ENCODE measurements at regions not wholly inside any gene's neighbourhood (a gene's known extent, or its start where the extent isn't known, plus 50 kb on each side); places are given as distances from the start of the nearest gene placed in this dataset.

- ATAC-seq (no peak), DNase-seq (ENCODE audit: low spot score) (peak; percentile 25)
- POLR2A ChIA-PET: no interaction called here
- Mint-ChIP-seq H3K4me1 (peaks cover 6% of the 10 kb centered on the region), H3K36me3 (no peaks in the 10 kb centered on the region), H3K9me3 (peaks cover 16% of the 10 kb centered on the region), H3K4me3 (no peak overlapping the region), H3K27ac (no peak overlapping the region), H3K27me3 (ENCODE audit: low read depth) (peaks cover 23% of the 10 kb centered on the region)
- CTCF ChIA-PET: interaction anchor here (0.6 to 1.4 kb wide), 2 partner anchors 39 to 77 kb away, joined by 3 to 9 read pairs; no protein-coding TSS in a partner anchor
- TF ChIP-seq OVOL2 (CRISPR knock-in tag; IDR thresholded peaks at IDR 0.05; ENCODE audit: borderline replicate concordance) (no peak), NFYB (CRISPR knock-in tag; conservative IDR thresholded peaks at IDR 0.05; ENCODE audit: low read depth) (no peak), ESRRA (CRISPR knock-in tag; IDR thresholded peaks at IDR 0.05; ENCODE audit: borderline replicate concordance) (no peak), ZBTB21 (CRISPR knock-in tag; IDR thresholded peaks at IDR 0.05; ENCODE audit: borderline replicate concordance) (no peak), KAT7 (CRISPR knock-in tag; IDR thresholded peaks at IDR 0.05; ENCODE audit: borderline replicate concordance) (no peak), RORB (CRISPR knock-in tag; IDR thresholded peaks at IDR 0.05) (no peak), MXD4 (CRISPR knock-in tag; IDR thresholded peaks at IDR 0.05; ENCODE audit: borderline replicate concordance) (no peak), TEAD1 (CRISPR knock-in tag; IDR thresholded peaks at IDR 0.05) (no peak)
- TF ChIP-seq, protein P1, sequence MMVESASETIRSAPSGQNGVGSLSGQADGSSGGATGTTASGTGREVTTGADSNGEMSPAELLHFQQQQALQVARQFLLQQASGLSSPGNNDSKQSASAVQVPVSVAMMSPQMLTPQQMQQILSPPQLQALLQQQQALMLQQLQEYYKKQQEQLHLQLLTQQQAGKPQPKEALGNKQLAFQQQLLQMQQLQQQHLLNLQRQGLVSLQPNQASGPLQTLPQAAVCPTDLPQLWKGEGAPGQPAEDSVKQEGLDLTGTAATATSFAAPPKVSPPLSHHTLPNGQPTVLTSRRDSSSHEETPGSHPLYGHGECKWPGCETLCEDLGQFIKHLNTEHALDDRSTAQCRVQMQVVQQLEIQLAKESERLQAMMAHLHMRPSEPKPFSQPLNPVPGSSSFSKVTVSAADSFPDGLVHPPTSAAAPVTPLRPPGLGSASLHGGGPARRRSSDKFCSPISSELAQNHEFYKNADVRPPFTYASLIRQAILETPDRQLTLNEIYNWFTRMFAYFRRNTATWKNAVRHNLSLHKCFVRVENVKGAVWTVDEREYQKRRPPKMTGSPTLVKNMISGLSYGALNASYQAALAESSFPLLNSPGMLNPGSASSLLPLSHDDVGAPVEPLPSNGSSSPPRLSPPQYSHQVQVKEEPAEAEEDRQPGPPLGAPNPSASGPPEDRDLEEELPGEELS (CRISPR knock-in tag; IDR thresholded peaks at IDR 0.05): no peak
- TF ChIP-seq, protein P2, sequence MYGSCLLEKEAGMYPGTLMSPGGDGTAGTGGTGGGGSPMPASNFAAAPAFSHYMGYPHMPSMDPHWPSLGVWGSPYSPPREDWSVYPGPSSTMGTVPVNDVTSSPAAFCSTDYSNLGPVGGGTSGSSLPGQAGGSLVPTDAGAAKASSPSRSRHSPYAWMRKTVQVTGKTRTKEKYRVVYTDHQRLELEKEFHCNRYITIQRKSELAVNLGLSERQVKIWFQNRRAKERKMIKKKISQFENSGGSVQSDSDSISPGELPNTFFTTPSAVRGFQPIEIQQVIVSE (CRISPR knock-in tag; IDR thresholded peaks at IDR 0.05; ENCODE audit: borderline replicate concordance): no peak
These were observed 108.7 kb downstream of the ZNF467 start for GRCh38 chr7:149664666-149665065.

GRCh38 chr7:149664176-149664575, 109.2 kb downstream of the ZNF467 start:
- peaks cover 4% of the 10 kb centered on the region for H3K4me1 Mint-ChIP-seq
- no peaks in the 10 kb centered on the region for H3K36me3 Mint-ChIP-seq
- H3K27me3 Mint-ChIP-seq (ENCODE audit: low read depth): peaks cover 23% of the 10 kb centered on the region
- POLR2A ChIA-PET: no interaction called here
- TF ChIP-seq CREB1 (CRISPR knock-in tag; IDR thresholded peaks at IDR 0.05): no peak
- TF ChIP-seq MYBL2 (CRISPR knock-in tag; IDR thresholded peaks at IDR 0.05): no peak
- no peak for TF ChIP-seq KAT7 (CRISPR knock-in tag; IDR thresholded peaks at IDR 0.05; ENCODE audit: borderline replicate concordance)
- no peak for TF ChIP-seq ATF2 (CRISPR knock-in tag; IDR thresholded peaks at IDR 0.05; ENCODE audit: borderline replicate concordance, low read depth)
- TF ChIP-seq MXD4 (CRISPR knock-in tag; IDR thresholded peaks at IDR 0.05; ENCODE audit: borderline replicate concordance): no peak
- TF ChIP-seq ZNF263 (CRISPR knock-in tag; IDR thresholded peaks at IDR 0.05; ENCODE audit: low read depth): no peak
- no peak for TF ChIP-seq STAT6 (CRISPR knock-in tag; conservative IDR thresholded peaks at IDR 0.05; ENCODE audit: low read depth)
- no peak for TF ChIP-seq ZNF532 (CRISPR knock-in tag; IDR thresholded peaks at IDR 0.05; ENCODE audit: borderline replicate concordance)
- TF ChIP-seq USF2 (CRISPR knock-in tag; IDR thresholded peaks at IDR 0.05): no peak
- no peak for TF ChIP-seq NFYB (CRISPR knock-in tag; conservative IDR thresholded peaks at IDR 0.05; ENCODE audit: low read depth)
- H3K27ac Mint-ChIP-seq: no peak overlapping the region
- peaks cover 18% of the 10 kb centered on the region for H3K9me3 Mint-ChIP-seq
- no peak overlapping the region for H3K4me3 Mint-ChIP-seq
- CTCF ChIA-PET: interaction anchor here (0.6 to 1.4 kb wide), 2 partner anchors 20 to 40 kb away, joined by 3 to 9 read pairs; no protein-coding TSS in a partner anchor
- no peak for ATAC-seq
- no peak for DNase-seq (ENCODE audit: low spot score)
